Activated T-helper 17 cell treated with anti-CD3 and anti-CD28 coated beads, Interleukin-2, amount 50 U/mL, for 72 hours (primary cell): ENCODE measurements at regions not wholly inside any gene's neighbourhood (a gene's known extent, or its start where the extent isn't known, plus 50 kb on each side); places are given as distances from the start of the nearest gene placed in this dataset.

ENCODE experiments used
- ATAC-seq: fragments of 150-1000 bp; cut with Tn5 transposase; replicated peaks from 2 replicates; pipeline ENCODE4 v1.10.0; 2021; ENCODE audit warnings: mild to moderate bottlenecking, moderate library complexity
- H3K27ac Mint-ChIP-seq: one replicate; pipeline ENCODE4 v1.8.0; 2022; ENCODE audit warnings: mixed read lengths
- H3K27me3 Mint-ChIP-seq: one replicate; pipeline ENCODE4 v1.8.0; 2022; ENCODE audit warnings: mixed read lengths
- H3K36me3 Mint-ChIP-seq: one replicate; pipeline ENCODE4 v1.8.0; 2022; ENCODE audit warnings: low read depth, mild to moderate bottlenecking, mixed read lengths
- H3K4me1 Mint-ChIP-seq: one replicate; pipeline ENCODE4 v1.8.0; 2022; ENCODE audit warnings: mixed read lengths
- H3K4me3 Mint-ChIP-seq: one replicate; pipeline ENCODE4 v1.8.0; 2022; ENCODE audit warnings: mild to moderate bottlenecking, mixed read lengths
- H3K9me3 Mint-ChIP-seq: one replicate; pipeline ENCODE4 v1.8.0; 2022; ENCODE audit warnings: mixed read lengths

- Mint-ChIP-seq H3K27ac (no peak overlapping the region), H3K27me3 (no peaks in the 10 kb centered on the region), H3K36me3 (no peaks in the 10 kb centered on the region), H3K4me1 (no peaks in the 10 kb centered on the region), H3K4me3 (no peak overlapping the region), H3K9me3 (peaks cover 13% of the 10 kb centered on the region)
- no peak for ATAC-seq
Measured at GRCh38 chr16:59440502-59440901, 706.4 kb upstream of the GOT2 start.

DNA sequence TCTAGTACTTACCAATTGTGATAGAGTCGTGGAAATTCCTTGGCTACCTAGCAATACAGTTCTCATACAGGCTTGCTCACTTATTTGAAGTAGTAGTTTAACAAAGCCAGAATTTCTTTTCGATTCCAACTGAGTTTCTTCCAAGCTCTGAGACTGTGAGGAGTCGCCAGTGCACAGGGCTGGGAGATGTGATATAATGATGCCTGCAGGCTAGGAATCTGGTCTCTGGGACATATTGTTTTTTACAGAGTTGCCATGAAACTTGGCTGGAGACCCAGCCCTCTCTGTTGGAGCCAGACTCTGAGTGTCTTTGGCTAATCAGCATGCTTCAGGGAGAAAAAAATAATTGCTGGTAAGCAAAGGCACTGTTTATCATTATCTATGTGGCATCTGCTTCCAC is 698.8 kb upstream of the GOT2 start:
- H3K4me3 Mint-ChIP-seq: no peak overlapping the region
- H3K27me3 Mint-ChIP-seq: no peaks in the 10 kb centered on the region
- ATAC-seq: no peak
- H3K27ac Mint-ChIP-seq: no peak overlapping the region
- no peaks in the 10 kb centered on the region for H3K36me3 Mint-ChIP-seq
- peaks cover 4% of the 10 kb centered on the region for H3K9me3 Mint-ChIP-seq
- H3K4me1 Mint-ChIP-seq: no peaks in the 10 kb centered on the region

GRCh38 chr16:59432276-59432675 is 698.2 kb upstream of the GOT2 start:
- peaks cover 4% of the 10 kb centered on the region for H3K9me3 Mint-ChIP-seq
- H3K27me3 Mint-ChIP-seq: no peaks in the 10 kb centered on the region

GRCh38 chr16:59424714-59425273 is 690.7 kb upstream of the GOT2 start:
- Mint-ChIP-seq H3K9me3 (peaks cover 5% of the 10 kb centered on the region), H3K4me3 (no peak overlapping the region), H3K36me3 (no peaks in the 10 kb centered on the region), H3K27me3 (no peaks in the 10 kb centered on the region), H3K27ac (no peak overlapping the region), H3K4me1 (no peaks in the 10 kb centered on the region)
- ATAC-seq: no peak

More at GRCh38 chr16:59432276-59432675, 698.2 kb upstream of the GOT2 start:
- no peak for ATAC-seq
- Mint-ChIP-seq H3K36me3 (no peaks in the 10 kb centered on the region), H3K27ac (no peak overlapping the region), H3K4me1 (no peaks in the 10 kb centered on the region), H3K4me3 (no peak overlapping the region)

GRCh38 chr16:59411961-59412841 is 678.1 kb upstream of the GOT2 start:
- no peaks in the 10 kb centered on the region for H3K36me3 Mint-ChIP-seq
- H3K4me3 Mint-ChIP-seq: no peak overlapping the region
- ATAC-seq: no peak
- H3K27ac Mint-ChIP-seq: no peak overlapping the region
- no peaks in the 10 kb centered on the region for H3K27me3 Mint-ChIP-seq
- H3K4me1 Mint-ChIP-seq: no peaks in the 10 kb centered on the region
- peaks cover 6% of the 10 kb centered on the region for H3K9me3 Mint-ChIP-seq

- H3K27ac Mint-ChIP-seq: no peak overlapping the region
- H3K9me3 Mint-ChIP-seq: peaks cover 4% of the 10 kb centered on the region
- no peak overlapping the region for H3K4me3 Mint-ChIP-seq
- no peak for ATAC-seq
- H3K4me1 Mint-ChIP-seq: no peaks in the 10 kb centered on the region
- H3K27me3 Mint-ChIP-seq: no peaks in the 10 kb centered on the region
- no peaks in the 10 kb centered on the region for H3K36me3 Mint-ChIP-seq
Measured at GRCh38 chr16:59410451-59410850, 676.3 kb upstream of the GOT2 start.

DNA sequence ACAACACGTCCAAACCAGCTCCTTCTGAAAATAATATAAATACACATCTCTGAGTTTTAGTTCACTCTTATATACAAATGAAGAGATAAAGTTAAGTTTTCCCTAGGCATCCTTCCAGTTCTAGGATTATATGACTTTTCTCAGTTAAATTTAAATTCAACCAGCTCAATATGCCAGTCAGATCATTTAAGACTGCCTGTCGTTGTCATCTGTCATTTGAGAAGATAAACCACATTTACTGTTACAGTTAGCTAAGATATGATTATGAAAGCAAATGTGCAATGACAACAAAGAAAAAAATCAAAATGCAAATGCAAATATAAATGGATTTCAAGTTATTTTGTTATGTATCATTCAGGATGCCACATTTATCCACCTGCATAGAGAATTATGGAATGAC is 671.7 kb upstream of the GOT2 start:
- no peaks in the 10 kb centered on the region for H3K27me3 Mint-ChIP-seq
- no peak overlapping the region for H3K4me3 Mint-ChIP-seq
- no peak for ATAC-seq
- no peak overlapping the region for H3K27ac Mint-ChIP-seq
- no peaks in the 10 kb centered on the region for H3K36me3 Mint-ChIP-seq
- H3K4me1 Mint-ChIP-seq: no peaks in the 10 kb centered on the region
- peaks cover 10% of the 10 kb centered on the region for H3K9me3 Mint-ChIP-seq

GRCh38 chr16:59404509-59404908 is 670.4 kb upstream of the GOT2 start:
- no peak for ATAC-seq
- H3K4me1 Mint-ChIP-seq: no peaks in the 10 kb centered on the region
- H3K27me3 Mint-ChIP-seq: no peaks in the 10 kb centered on the region
- H3K27ac Mint-ChIP-seq: no peak overlapping the region
- H3K4me3 Mint-ChIP-seq: no peak overlapping the region
- no peaks in the 10 kb centered on the region for H3K36me3 Mint-ChIP-seq
- peaks cover 10% of the 10 kb centered on the region for H3K9me3 Mint-ChIP-seq

DNA sequence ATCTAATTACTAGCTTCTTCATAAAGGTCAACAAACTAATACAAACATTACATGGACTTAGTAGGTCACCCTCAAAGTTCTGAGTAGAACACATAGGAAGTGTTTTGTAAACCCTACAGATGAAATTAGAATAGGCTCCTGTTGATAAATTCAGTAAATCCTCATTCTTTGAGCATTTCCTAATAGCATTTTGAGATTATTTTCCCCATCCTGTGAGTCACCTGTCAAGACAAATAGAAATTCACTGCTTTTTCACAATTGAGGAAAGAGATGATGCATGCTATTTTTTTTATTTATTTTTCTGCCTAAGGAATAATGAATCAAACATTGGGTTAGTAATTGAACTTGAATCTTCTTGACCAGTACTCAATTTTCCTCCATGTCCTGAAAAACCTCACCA is 666.7 kb upstream of the GOT2 start:
- no peak for ATAC-seq
- Mint-ChIP-seq H3K4me1 (no peaks in the 10 kb centered on the region), H3K9me3 (peaks cover 20% of the 10 kb centered on the region), H3K27ac (no peak overlapping the region), H3K27me3 (no peaks in the 10 kb centered on the region), H3K36me3 (no peaks in the 10 kb centered on the region), H3K4me3 (no peak overlapping the region)

DNA sequence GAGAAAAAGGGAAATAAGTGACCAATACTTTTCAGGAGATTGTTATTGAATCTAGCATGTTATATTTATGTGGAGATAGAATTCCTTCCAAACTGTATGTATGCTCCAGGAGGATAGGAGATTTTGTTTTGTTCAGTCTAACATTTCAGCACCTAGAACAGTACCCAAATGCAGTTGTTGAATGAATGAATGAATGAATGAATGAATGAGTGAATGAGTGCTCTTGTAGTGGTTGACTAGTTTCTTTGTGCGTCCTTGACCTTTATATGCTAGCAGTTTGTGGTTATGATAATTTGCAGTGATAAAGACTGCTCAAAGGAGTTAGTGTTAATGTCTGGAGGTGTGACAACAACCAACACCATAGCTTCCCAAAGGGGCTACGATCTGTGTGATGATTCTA is 663.5 kb upstream of the GOT2 start:
- Mint-ChIP-seq H3K27ac (no peak overlapping the region), H3K36me3 (no peaks in the 10 kb centered on the region), H3K9me3 (peaks cover 22% of the 10 kb centered on the region), H3K4me3 (no peak overlapping the region), H3K4me1 (no peaks in the 10 kb centered on the region), H3K27me3 (no peaks in the 10 kb centered on the region)
- no peak for ATAC-seq

DNA sequence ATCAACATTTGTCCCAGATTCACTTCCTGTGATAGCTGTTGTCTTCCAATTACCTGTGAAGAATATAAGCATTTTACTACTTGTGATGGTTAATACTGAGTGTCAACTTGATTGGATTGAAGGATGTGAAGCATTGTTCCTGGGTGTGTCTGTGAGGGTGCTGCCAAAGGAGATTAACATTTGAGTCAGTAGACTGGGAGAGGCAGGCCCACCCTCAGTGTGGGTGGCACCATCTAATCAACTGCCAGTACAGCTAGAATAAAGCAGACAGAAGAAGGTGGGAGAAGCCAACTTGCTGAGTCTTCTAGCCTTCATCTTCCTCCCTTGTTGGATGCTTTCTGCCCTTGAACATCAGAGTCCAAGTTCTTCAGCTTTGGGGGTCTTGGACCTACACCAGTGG is 660.4 kb upstream of the GOT2 start:
- Mint-ChIP-seq H3K4me1 (no peaks in the 10 kb centered on the region), H3K9me3 (peaks cover 23% of the 10 kb centered on the region), H3K27ac (no peak overlapping the region), H3K36me3 (no peaks in the 10 kb centered on the region), H3K4me3 (no peak overlapping the region), H3K27me3 (no peaks in the 10 kb centered on the region)
- ATAC-seq: no peak

- Mint-ChIP-seq H3K9me3 (peaks cover 24% of the 10 kb centered on the region), H3K4me3 (no peak overlapping the region), H3K27me3 (no peaks in the 10 kb centered on the region), H3K27ac (no peak overlapping the region), H3K36me3 (no peaks in the 10 kb centered on the region), H3K4me1 (no peaks in the 10 kb centered on the region)
- no peak for ATAC-seq
Measured at GRCh38 chr16:59392911-59393310, 658.8 kb upstream of the GOT2 start.

- no peak for ATAC-seq
- H3K4me1 Mint-ChIP-seq: no peaks in the 10 kb centered on the region
- no peaks in the 10 kb centered on the region for H3K36me3 Mint-ChIP-seq
Measured at GRCh38 chr16:59391617-59392364, 657.7 kb upstream of the GOT2 start.

DNA sequence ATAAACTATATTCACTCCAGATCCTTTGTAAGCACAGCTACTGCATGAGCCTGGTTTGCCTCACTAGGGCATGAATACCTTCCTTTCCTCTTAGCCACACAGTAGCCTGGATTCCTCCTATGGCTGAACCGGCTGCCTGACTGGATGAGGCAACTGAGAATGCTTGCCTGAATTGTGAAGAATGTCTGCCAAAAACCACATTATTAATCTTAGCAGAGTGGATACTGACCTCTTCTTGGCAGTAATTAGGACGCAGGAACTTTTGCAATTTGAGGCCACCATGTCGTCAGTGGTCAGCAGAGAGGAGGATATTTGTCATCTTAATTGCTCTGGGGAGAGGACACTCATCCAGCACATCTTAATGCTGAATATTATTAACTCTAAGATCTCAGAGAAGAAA is 651.8 kb upstream of the GOT2 start:
- Mint-ChIP-seq H3K27me3 (no peaks in the 10 kb centered on the region), H3K4me1 (no peaks in the 10 kb centered on the region), H3K9me3 (peaks cover 14% of the 10 kb centered on the region), H3K36me3 (no peaks in the 10 kb centered on the region), H3K27ac (no peak overlapping the region), H3K4me3 (no peak overlapping the region)
- ATAC-seq: no peak

More at GRCh38 chr16:59391617-59392364, 657.7 kb upstream of the GOT2 start:
- Mint-ChIP-seq H3K9me3 (peaks cover 16% of the 10 kb centered on the region), H3K27ac (no peak overlapping the region), H3K4me3 (no peak overlapping the region), H3K27me3 (no peaks in the 10 kb centered on the region)

GRCh38 chr16:59385491-59385890 is 651.4 kb upstream of the GOT2 start:
- H3K4me1 Mint-ChIP-seq: no peaks in the 10 kb centered on the region
- no peak overlapping the region for H3K27ac Mint-ChIP-seq
- H3K36me3 Mint-ChIP-seq: no peaks in the 10 kb centered on the region
- peaks cover 10% of the 10 kb centered on the region for H3K9me3 Mint-ChIP-seq
- no peaks in the 10 kb centered on the region for H3K27me3 Mint-ChIP-seq
- H3K4me3 Mint-ChIP-seq: no peak overlapping the region
- no peak for ATAC-seq
